SK-N-SH treated with all-trans-retinoic acid at 6 μM for 48 hours (cell line): ENCODE measurements at regions not wholly inside any gene's neighbourhood (a gene's known extent, or its start where the extent isn't known, plus 50 kb on each side); places are given as distances from the start of the nearest gene placed in this dataset.

Source experiments
- ATAC-seq: fragments of 200-7000 bp; cut with Tn5 transposase; 3 replicates; pipeline ENCODE4 v1.9.1; 2020; ENCODE audit warnings: mild to moderate bottlenecking, moderate library complexity
- BACH2 ChIP-seq: fragments of 250-450 bp; sonication (Bioruptor Pico); IDR thresholded peaks from 2 replicates; pipeline ENCODE4 v1.9.0; 2021; ENCODE audit warnings: mild to moderate bottlenecking, borderline replicate concordance
- CREB5 ChIP-seq: fragments of 250-450 bp; sonication (Bioruptor Pico); IDR thresholded peaks from 2 replicates; pipeline ENCODE4 v1.5.1; 2020; ENCODE audit warnings: low read depth, mild to moderate bottlenecking, moderate library complexity
- CSDC2 ChIP-seq: fragments of 250-450 bp; sonication (Bioruptor Pico); IDR thresholded peaks from 2 replicates; pipeline ENCODE4 v1.5.0; 2020; ENCODE audit warnings: mild to moderate bottlenecking, moderate library complexity
- CSRNP3 ChIP-seq: fragments of 250-450 bp; sonication (Bioruptor Pico); IDR thresholded peaks from 2 replicates; pipeline ENCODE4 v1.5.1; 2021; ENCODE audit warnings: mild to moderate bottlenecking, moderate library complexity
- ESRRG ChIP-seq: fragments of 250-450 bp; sonication (Bioruptor Pico); IDR thresholded peaks from 2 replicates; pipeline ENCODE4 v1.6.1; 2021; ENCODE audit warnings: mild to moderate bottlenecking
- GLIS3 ChIP-seq: fragments of 250-450 bp; sonication (Bioruptor Pico); IDR thresholded peaks from 2 replicates; pipeline ENCODE4 v1.5.0; 2020; ENCODE audit warnings: mild to moderate bottlenecking, moderate library complexity
- ISL1 ChIP-seq: fragments of 250-450 bp; sonication (Bioruptor Pico); IDR thresholded peaks from 2 replicates; pipeline ENCODE4 v2.1.2; 2022; ENCODE audit warnings: mild to moderate bottlenecking, moderate library complexity
- OSR1 ChIP-seq: fragments of 250-450 bp; sonication (Bioruptor Pico); IDR thresholded peaks from 2 replicates; pipeline ENCODE4 v1.8.0; 2022; ENCODE audit warnings: moderate library complexity, mild to moderate bottlenecking, inconsistent platforms
- PATZ1 ChIP-seq: fragments of 250-450 bp; sonication (Bioruptor Pico); IDR thresholded peaks from 2 replicates; pipeline ENCODE4 v1.8.0; 2020; ENCODE audit warnings: mild to moderate bottlenecking, moderate library complexity, borderline replicate concordance
- POU6F1 ChIP-seq: fragments of 250-450 bp; sonication (Bioruptor Pico); IDR thresholded peaks from 2 replicates; pipeline ENCODE4 v1.8.0; 2021; ENCODE audit warnings: low read depth, mild to moderate bottlenecking, moderate library complexity, borderline replicate concordance
- PPARA ChIP-seq: fragments of 250-450 bp; sonication (Bioruptor Pico); IDR thresholded peaks from 2 replicates; pipeline ENCODE4 v1.5.0; 2020; ENCODE audit warnings: mild to moderate bottlenecking, borderline replicate concordance
- RARB ChIP-seq: fragments of 250-450 bp; sonication (Bioruptor Pico); IDR thresholded peaks from 2 replicates; pipeline ENCODE4 v1.8.0; 2021; ENCODE audit warnings: mild to moderate bottlenecking, moderate library complexity
- SNAI2 ChIP-seq: fragments of 250-450 bp; sonication (Bioruptor Pico); IDR thresholded peaks from 2 replicates; pipeline ENCODE4 v1.5.0; 2020; ENCODE audit warnings: mild to moderate bottlenecking, moderate library complexity
- TOX ChIP-seq: fragments of 250-450 bp; sonication (Bioruptor Pico); IDR thresholded peaks from 2 replicates; pipeline ENCODE4 v1.8.0; 2021; ENCODE audit warnings: mild to moderate bottlenecking, moderate library complexity, borderline replicate concordance
- TSHZ2 ChIP-seq: fragments of 250-450 bp; sonication (Bioruptor Pico); IDR thresholded peaks from 2 replicates; pipeline ENCODE4 v1.5.0; 2020; ENCODE audit warnings: mild to moderate bottlenecking, moderate library complexity
- ZC3H10 ChIP-seq: fragments of 250-450 bp; sonication (Bioruptor Pico); IDR thresholded peaks from 2 replicates; pipeline ENCODE4 v1.5.1; 2021; ENCODE audit warnings: mild to moderate bottlenecking, moderate library complexity
- ZFP30 ChIP-seq: fragments of 450-650 bp; formaldehyde crosslinking; IDR thresholded peaks from 2 replicates; pipeline ENCODE4 v1.5.0; 2022; ENCODE audit warnings: mild to moderate bottlenecking, moderate library complexity
- ZNF565 ChIP-seq: fragments of 450-650 bp; formaldehyde crosslinking; conservative IDR thresholded peaks from 2 replicates; pipeline ENCODE4 v1.5.0; 2020; ENCODE audit warnings: low read depth, mild to moderate bottlenecking, moderate library complexity
- ZNF70 ChIP-seq: fragments of 450-650 bp; formaldehyde crosslinking; IDR thresholded peaks from 2 replicates; pipeline ENCODE4 v1.5.0; 2020; ENCODE audit warnings: mild to moderate bottlenecking, moderate library complexity
- ZNF8 ChIP-seq: fragments of 450-650 bp; formaldehyde crosslinking; IDR thresholded peaks from 2 replicates; pipeline ENCODE4 v1.5.0; 2020; ENCODE audit warnings: mild to moderate bottlenecking, moderate library complexity

GRCh38 chr16:86960266-86960665 is 356.9 kb downstream of the C16orf95 start:
- no peak for TF ChIP-seq PATZ1 (CRISPR knock-in tag)
- TF ChIP-seq ZNF565 (CRISPR knock-in tag) = no peak
- TF ChIP-seq ESRRG (CRISPR knock-in tag) = no peak
- TF ChIP-seq ZFP30 (CRISPR knock-in tag) = no peak
- TF ChIP-seq OSR1 (CRISPR knock-in tag) = no peak
- no peak for TF ChIP-seq GLIS3 (CRISPR knock-in tag)
- TF ChIP-seq TOX (CRISPR knock-in tag) = no peak
- TF ChIP-seq PPARA (CRISPR knock-in tag) = no peak
- no peak for TF ChIP-seq ZNF8 (CRISPR knock-in tag)
- peak; percentile 11; the same call in 2 of the 3 replicates for ATAC-seq

- TF ChIP-seq ESRRG (CRISPR knock-in tag) = no peak
- TF ChIP-seq TSHZ2 (CRISPR knock-in tag) = no peak
- TF ChIP-seq OSR1 (CRISPR knock-in tag) = no peak
- TF ChIP-seq POU6F1 (CRISPR knock-in tag) = no peak
- TF ChIP-seq ZNF8 (CRISPR knock-in tag) = no peak
- TF ChIP-seq ZFP30 (CRISPR knock-in tag) = no peak
- TF ChIP-seq ZNF70 (CRISPR knock-in tag) = no peak
- TF ChIP-seq CSDC2 = no peak
- no peak for TF ChIP-seq TOX (CRISPR knock-in tag)
- TF ChIP-seq CREB5 (CRISPR knock-in tag) = no peak
- no peak for TF ChIP-seq ZC3H10
- no peak for TF ChIP-seq PPARA (CRISPR knock-in tag)
- TF ChIP-seq RARB = no peak
- no peak for TF ChIP-seq BACH2
- no peak for TF ChIP-seq PATZ1 (CRISPR knock-in tag)
- no peak for TF ChIP-seq ZNF565 (CRISPR knock-in tag)
- no peak for TF ChIP-seq CSRNP3 (CRISPR knock-in tag)
- TF ChIP-seq ISL1 (CRISPR knock-in tag) = no peak
- TF ChIP-seq SNAI2 (CRISPR knock-in tag) = no peak
- peak; percentile 42 for ATAC-seq
Measured at GRCh38 chr16:86961171-86961601, 356.0 kb downstream of the C16orf95 start.
